Head of caudate nucleus (tissue), 42 donors: ENCODE measurements at regions not wholly inside any gene's neighbourhood (a gene's known extent, or its start where the extent isn't known, plus 50 kb on each side); places are given as distances from the start of the nearest gene placed in this dataset.

Experiments used
- DNase-seq, 42 donors: peaks; one replicate each; pipeline versions ENCODE4 v3.0.0 to v3.0.0-alpha.2; 2020 to 2021; ENCODE audit warnings: mixed read lengths in 7 of 42
- intact Hi-C: fragments of 100-400 bp; cut with DNase I; formaldehyde crosslinking; loops from one replicate; pipeline ENCODE4 v1.15.0; 2022

DNA sequence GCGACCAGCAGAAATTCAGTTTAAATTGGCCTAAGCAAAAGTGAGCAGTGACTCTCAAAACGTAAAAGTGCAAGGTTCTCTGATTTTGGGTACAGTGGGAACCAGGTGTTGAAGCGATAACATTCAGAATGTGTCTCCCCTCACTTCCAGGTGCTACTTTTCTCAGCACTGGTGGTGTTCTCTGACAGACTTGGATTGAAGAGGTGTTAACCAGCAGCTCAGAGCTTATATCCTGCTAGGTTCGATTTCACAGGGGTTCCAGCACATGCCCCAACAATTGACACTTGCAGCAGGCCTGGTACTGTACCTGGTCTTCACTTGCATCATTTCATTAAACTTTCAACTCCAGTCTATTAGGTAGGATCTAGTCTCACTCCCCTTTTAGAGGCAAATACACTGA, 680.2 kb downstream of the VRK1 start:
- DNase-seq = no peak
- intact Hi-C loops = no loop called here

- intact Hi-C loops = no loop called here
- DNase-seq = no peak
Observed at GRCh38 chr14:97485201-97485600, 688.0 kb downstream of the VRK1 start.

GRCh38 chr14:97486601-97487120, 689.5 kb downstream of the VRK1 start:
- no peak for DNase-seq
- intact Hi-C loops = no loop called here

DNA sequence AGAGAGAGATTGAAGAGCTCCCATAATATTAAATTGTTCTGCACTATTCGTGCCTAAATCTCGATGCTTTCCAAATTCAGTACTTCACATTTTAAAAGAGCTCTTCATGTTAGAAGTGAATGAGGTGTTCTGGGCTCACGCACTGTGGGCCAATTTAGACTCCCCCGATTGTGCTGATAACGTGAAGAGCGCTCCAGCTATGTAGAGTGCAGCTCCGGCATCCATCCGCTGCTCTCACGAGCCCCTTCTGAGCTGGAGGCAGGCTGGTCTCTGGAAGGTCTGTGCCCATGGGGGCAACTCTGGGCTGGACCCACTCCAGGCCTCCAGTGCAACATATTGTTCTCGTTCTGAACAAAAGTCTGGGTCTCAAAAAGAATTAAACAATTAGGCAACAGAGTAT, 692.6 kb downstream of the VRK1 start:
- DNase-seq = no peak
- intact Hi-C loops = no loop called here

- DNase-seq = no peak
- intact Hi-C loops = no loop called here
Observed at GRCh38 chr14:97490521-97491070, 693.4 kb downstream of the VRK1 start.

DNA sequence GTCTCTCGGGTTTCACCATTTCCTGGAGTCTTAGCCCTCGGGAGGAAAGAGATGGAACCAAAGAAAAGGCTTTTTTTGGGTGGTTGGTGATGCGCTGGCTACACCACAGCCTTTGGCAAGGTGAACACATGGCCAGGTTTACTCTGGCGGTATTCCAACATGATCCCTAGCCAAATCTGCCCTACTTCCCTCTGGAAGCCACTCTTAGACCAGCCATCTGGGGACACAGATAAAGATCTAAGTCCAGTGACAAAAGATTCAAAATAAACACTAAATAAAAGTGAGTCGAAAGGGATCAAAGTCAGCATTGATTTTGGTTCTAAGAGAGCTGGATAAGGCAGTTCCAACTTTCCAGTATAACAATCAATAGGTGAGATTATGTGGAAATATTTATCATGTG, 694.5 kb downstream of the VRK1 start:
- no peak for DNase-seq
- intact Hi-C loops = no loop called here

- no peak for DNase-seq
- intact Hi-C loops = no loop called here
Observed at GRCh38 chr14:97499790-97500481, 702.8 kb downstream of the VRK1 start.

DNA sequence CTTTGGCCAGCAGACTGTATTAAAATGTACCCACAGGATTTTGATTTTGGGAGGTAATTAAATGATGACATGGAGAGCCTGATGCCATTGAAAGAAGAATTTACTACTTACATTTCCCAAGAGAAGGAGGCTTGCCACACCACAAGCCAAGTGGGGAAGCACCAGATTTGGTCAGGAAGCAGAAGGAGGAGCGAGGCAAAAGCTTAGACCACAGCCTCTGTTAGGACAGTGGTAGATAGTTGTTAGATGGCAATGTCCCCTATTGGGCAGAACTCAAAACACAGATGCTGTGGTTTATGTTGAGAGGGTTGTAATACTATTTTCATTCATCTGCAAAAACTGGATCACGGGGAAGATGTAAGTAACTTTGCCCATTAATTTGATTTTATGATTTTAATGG, 709.4 kb downstream of the VRK1 start:
- no peak for DNase-seq
- intact Hi-C loops = no loop called here

DNA sequence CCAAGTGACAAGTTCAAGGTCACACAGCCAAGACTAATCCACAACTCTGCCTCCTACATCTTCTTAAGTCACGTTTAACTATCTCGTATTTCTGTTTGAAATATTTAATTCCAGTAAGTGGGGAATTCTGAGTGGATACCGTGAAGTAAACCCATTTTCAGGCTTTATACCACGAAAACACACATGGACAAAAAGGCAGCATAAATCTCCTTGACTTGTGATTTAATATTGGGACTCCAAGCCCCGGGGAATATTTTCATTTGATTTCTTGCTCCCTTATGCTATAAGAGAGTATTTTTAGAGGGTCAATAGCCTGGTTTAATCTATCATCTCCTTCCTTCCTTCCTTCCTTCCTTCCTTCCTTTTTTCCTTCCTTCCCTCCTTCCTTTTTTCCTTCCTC, 716.7 kb downstream of the VRK1 start:
- DNase-seq = no peak
- intact Hi-C loops = no loop called here

GRCh38 chr14:97517566-97518234, 720.5 kb downstream of the VRK1 start:
- intact Hi-C loops = no loop called here
- DNase-seq = no peak

- intact Hi-C loops = no loop called here
- DNase-seq = no peak
Observed at GRCh38 chr14:97523936-97524335, 726.8 kb downstream of the VRK1 start.

GRCh38 chr14:97524589-97525319, 727.6 kb downstream of the VRK1 start:
- intact Hi-C loops = no loop called here
- no peak for DNase-seq

GRCh38 chr14:97527993-97528392, 730.8 kb downstream of the VRK1 start:
- no peak for DNase-seq
- intact Hi-C loops = no loop called here

DNA sequence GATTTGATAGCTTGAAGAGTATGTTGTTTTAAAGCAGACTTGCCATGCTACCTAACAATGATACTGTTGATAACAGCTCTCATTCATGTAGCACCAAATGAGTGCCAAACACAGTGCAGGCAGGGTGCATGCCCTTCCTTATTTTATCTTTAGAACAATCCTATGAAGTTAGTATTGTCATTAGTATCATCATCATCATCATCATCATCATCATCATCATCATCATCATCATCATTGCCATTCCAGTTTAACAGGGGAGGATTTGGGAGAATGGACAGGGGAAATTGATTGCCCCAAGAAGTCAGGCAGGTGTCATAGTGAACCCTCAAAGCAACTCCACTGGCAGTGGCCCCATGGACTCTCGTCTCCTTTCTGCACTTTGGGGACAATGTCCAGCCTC, 734.9 kb downstream of the VRK1 start:
- intact Hi-C loops = no loop called here
- DNase-seq = no peak

GRCh38 chr14:97536421-97536820, 739.2 kb downstream of the VRK1 start:
- DNase-seq = peak in 19 of 42 donors; percentile 3 to 76 (median 31)
- intact Hi-C loops = no loop called here

DNA sequence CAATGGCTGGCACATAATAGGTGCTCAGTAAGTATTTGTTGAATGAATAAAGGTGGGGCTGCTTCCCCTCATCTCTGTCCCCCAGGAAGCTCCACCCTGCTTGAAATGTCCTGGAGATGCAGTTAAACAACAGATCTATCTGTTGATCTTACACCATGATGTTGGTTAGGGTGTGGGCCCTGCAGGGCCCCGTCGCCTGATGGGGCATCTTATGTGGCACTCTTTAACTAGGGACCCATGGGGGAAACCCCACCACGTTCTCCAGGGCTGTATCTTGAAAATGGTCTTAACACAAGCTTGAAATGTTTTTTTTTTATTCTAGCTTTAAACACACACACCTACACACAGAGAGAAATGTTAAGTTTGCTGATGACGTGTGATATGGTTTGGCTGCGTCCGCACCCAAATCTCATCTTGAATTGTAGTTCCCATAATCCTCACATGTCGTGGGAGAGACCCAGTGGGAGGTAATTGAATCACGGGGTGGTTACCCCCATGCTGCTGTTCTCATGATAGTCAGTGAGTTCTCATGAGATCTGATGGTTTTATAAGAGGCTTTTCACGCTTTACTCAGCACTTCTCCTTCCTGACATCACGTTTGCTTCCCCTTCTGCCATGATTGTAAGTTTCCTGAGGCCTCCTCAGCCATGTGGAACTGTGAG, 741.7 kb downstream of the VRK1 start:
- intact Hi-C loops = no loop called here
- DNase-seq = peak; percentile 13 to 86 (median 57)

GRCh38 chr14:97539411-97539795, 742.2 kb downstream of the VRK1 start:
- intact Hi-C loops = no loop called here
- DNase-seq = peak in 1 of 42 donors; percentile 14

DNA sequence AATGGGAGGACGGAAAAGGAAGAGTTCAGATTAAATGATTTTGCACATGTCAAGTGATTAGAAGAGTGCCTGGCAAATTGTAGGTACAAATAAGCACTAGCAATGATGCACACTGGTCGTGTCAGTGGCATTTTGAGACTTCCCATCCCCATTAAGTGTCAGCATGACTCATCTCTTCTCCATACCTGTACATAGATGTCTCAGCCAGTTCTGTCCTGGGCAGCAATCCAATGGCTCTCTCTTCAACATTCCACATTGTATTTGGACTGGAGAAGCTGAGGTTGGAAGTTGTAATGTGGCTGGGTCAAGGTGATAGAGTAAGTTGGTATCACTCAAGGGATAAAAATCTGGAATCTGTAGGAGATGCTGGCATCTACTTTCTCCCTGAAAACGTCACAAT, 742.7 kb downstream of the VRK1 start:
- intact Hi-C loops = no loop called here
- DNase-seq = no peak

DNA sequence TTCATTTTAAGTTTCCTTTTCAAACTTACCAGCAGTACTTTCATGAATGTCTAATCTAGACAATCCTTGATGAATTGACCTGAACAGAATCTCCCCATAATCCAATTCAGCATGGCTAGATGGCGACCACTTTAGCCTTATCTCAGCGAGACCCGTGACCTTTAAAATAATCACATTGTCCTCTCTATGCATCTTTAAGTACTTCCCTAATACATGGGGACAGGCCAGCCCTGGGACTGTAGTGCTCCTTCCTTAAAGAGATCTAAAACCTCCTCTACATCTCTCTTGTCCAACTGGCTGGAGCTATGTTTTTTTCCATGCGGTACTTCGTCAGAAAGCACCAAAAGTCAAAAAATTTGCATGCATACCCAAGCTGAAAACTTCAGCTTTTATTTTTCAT, 746.0 kb downstream of the VRK1 start:
- intact Hi-C loops = no loop called here
- DNase-seq = no peak
